ENCODE measurements at regions not wholly inside any gene's neighbourhood (a gene's known extent, or its start where the extent isn't known, plus 50 kb on each side); places are given as distances from the start of the nearest gene placed in this dataset.

DNA sequence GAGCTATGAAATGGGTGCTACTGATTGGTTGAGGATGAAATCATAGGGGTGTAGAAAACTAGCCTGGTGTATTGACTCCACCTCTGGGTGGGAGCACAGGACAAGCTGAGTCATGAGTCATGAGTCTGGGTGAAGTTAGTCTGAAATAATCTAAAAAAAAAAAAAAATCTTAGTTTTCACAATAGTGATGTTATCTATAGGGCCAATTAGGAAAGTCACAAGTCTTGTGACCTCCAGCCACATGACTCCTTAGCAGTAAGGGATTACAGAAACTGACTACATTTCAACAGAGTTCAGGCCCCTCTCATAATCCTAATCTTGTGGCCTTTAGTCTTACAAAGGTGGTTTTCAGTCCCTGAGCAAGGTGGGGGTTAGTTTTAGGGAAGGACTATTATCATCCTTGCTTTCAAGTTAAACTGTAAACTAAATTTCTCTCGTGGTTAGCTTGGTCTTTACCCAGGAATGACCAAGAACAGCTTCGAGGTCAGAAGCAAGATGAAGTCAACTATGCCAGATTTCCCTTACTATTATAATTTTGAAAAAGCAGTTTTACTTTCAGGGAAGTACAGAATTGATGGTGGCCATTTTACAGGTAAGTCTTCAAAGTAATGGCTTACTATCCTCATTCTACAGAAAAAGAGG, 338.0 kb upstream of the GYPC start:
- TF ChIP-seq HDGF (IDR thresholded peaks at IDR 0.05; ENCODE audit: borderline replicate concordance), result no peak
- no peak for TF ChIP-seq SP1 (IDR thresholded peaks at IDR 0.05)
- TF ChIP-seq LEF1 (IDR thresholded peaks at IDR 0.05; ENCODE audit: borderline replicate concordance), result no peak
- TF ChIP-seq, protein P1, sequence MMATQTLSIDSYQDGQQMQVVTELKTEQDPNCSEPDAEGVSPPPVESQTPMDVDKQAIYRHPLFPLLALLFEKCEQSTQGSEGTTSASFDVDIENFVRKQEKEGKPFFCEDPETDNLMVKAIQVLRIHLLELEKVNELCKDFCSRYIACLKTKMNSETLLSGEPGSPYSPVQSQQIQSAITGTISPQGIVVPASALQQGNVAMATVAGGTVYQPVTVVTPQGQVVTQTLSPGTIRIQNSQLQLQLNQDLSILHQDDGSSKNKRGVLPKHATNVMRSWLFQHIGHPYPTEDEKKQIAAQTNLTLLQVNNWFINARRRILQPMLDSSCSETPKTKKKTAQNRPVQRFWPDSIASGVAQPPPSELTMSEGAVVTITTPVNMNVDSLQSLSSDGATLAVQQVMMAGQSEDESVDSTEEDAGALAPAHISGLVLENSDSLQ (IDR thresholded peaks at IDR 0.05), result no peak
- no peak for TF ChIP-seq CTBP1 (IDR thresholded peaks at IDR 0.05; ENCODE audit: borderline replicate concordance)
- TF ChIP-seq FOXM1 (IDR thresholded peaks at IDR 0.05; ENCODE audit: borderline replicate concordance), result no peak
- no peak for TF ChIP-seq SUZ12 (IDR thresholded peaks at IDR 0.05)
- TF ChIP-seq FOXA1 (IDR thresholded peaks at IDR 0.05), result no peak
- TF ChIP-seq BHLHE40 (IDR thresholded peaks at IDR 0.05; ENCODE audit: borderline replicate concordance), result no peak
- no peak for TF ChIP-seq FOXK2 (IDR thresholded peaks at IDR 0.05)
- TF ChIP-seq ZNF384 (IDR thresholded peaks at IDR 0.05), result no peak
- TF ChIP-seq ELF4 (IDR thresholded peaks at IDR 0.05), result no peak
- no peak for TF ChIP-seq NFRKB (IDR thresholded peaks at IDR 0.05)

Measured in HEK293T (cell line).